Neural cell (in vitro differentiated cells): ENCODE measurements at regions not wholly inside any gene's neighbourhood (a gene's known extent, or its start where the extent isn't known, plus 50 kb on each side); places are given as distances from the start of the nearest gene placed in this dataset.

Source experiments
- CTCF ChIP-seq: fragments of 450-650 bp; IDR thresholded peaks from 2 replicates; pipeline ENCODE4 v1.5.1; 2014; ENCODE audit warnings: antibody characterized with exemption, mild to moderate bottlenecking, moderate library complexity; ENCODE audit not compliant: poor library complexity, severe bottlenecking
- EZH2 ChIP-seq: fragments of 200-600, 300-800 bp; shearing (Covaris generic), sonication (generic); IDR thresholded peaks from 2 replicates; pipeline ENCODE4 v1.6.1; 2014; ENCODE audit warnings: antibody characterized with exemption, low read length, borderline replicate concordance, mild to moderate bottlenecking; ENCODE audit not compliant: insufficient read depth, poor library complexity, severe bottlenecking
- MXI1 ChIP-seq: fragments of 450-650 bp; conservative IDR thresholded peaks from 2 replicates; pipeline ENCODE4 v1.6.1; 2014; ENCODE audit warnings: antibody characterized with exemption, mild to moderate bottlenecking; ENCODE audit not compliant: poor library complexity, severe bottlenecking
- POLR2AphosphoS5 ChIP-seq: IDR thresholded peaks from 2 replicates; pipeline ENCODE4 v1.6.1; 2012
- RAD21 ChIP-seq: fragments of 450-650 bp; conservative IDR thresholded peaks from 2 replicates; pipeline ENCODE4 v1.6.1; 2014; ENCODE audit warnings: antibody characterized with exemption, mild to moderate bottlenecking, moderate library complexity
- REST ChIP-seq: IDR thresholded peaks from 2 replicates; pipeline ENCODE4 v1.6.1; 2012; ENCODE audit warnings: borderline replicate concordance
- SMC3 ChIP-seq: fragments of 450-650 bp; conservative IDR thresholded peaks from 2 replicates; pipeline ENCODE4 v1.6.1; 2014; ENCODE audit warnings: antibody characterized with exemption, mild to moderate bottlenecking, moderate library complexity; ENCODE audit not compliant: poor library complexity
- TAF1 ChIP-seq: IDR thresholded peaks from 2 replicates; pipeline ENCODE4 v1.6.1; 2012; ENCODE audit warnings: low read depth

DNA sequence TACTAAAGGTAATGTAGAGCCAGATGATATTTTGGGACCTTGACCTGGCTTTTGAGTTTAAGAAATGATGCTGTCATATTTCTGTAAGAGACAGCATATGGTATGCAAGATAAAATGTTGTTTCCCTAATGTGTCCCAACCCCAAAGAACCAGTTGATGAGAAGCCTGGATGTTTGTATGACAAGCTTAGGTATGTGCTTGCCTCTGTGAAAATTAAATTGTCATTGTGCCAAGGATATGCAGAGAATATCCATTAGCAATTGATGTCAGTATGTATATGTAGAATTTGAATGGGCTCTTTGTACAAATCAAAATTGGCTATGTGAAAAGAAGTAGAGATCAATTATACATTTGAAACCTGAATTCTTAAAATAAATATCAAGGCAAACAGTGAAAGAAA, 650.8 kb upstream of the EYS start:
- TF ChIP-seq CTCF (no peak), MXI1 (no peak), POLR2AphosphoS5 (no peak), RAD21 (no peak), REST (peak; percentile 17), SMC3 (no peak), TAF1 (no peak), EZH2 (no peak)
